Daoy (cell line): ENCODE measurements at regions not wholly inside any gene's neighbourhood (a gene's known extent, or its start where the extent isn't known, plus 50 kb on each side); places are given as distances from the start of the nearest gene placed in this dataset.

Source experiments
- DNase-seq: peaks from one replicate; pipeline ENCODE4 v3.0.0-alpha.2; 2015; ENCODE audit warnings: low read depth

GRCh38 chr4:177569434-177569833 is 127.2 kb upstream of the AGA start:
- DNase-seq, result no peak

GRCh38 chr4:177573507-177573906 is 131.3 kb upstream of the AGA start:
- DNase-seq, result peak; percentile 40

- DNase-seq, result peak; percentile 21
These were observed 132.2 kb upstream of the AGA start for GRCh38 chr4:177574446-177574845.

- DNase-seq, result no peak
These were observed 137.4 kb upstream of the AGA start for GRCh38 chr4:177579649-177580048.

GRCh38 chr4:177582992-177583391 is 140.8 kb upstream of the AGA start:
- peak; percentile 3 for DNase-seq

GRCh38 chr4:177587989-177588388 is 145.8 kb upstream of the AGA start:
- DNase-seq, result no peak

- no peak for DNase-seq
These were observed 153.1 kb upstream of the AGA start for GRCh38 chr4:177595386-177595785.

- peak; percentile 74 for DNase-seq
These were observed 153.8 kb upstream of the AGA start for GRCh38 chr4:177596035-177596434.

GRCh38 chr4:177596991-177597390 is 154.8 kb upstream of the AGA start:
- DNase-seq, result no peak

GRCh38 chr4:177605252-177605651 is 163.0 kb upstream of the AGA start:
- no peak for DNase-seq

- DNase-seq, result no peak
These were observed 164.9 kb upstream of the AGA start for GRCh38 chr4:177607111-177607573.

GRCh38 chr4:177611974-177612664 is 169.9 kb upstream of the AGA start:
- no peak for DNase-seq

GRCh38 chr4:177612684-177613083 is 170.4 kb upstream of the AGA start:
- no peak for DNase-seq

GRCh38 chr4:177632481-177632880 is 190.2 kb upstream of the AGA start:
- DNase-seq, result no peak

- no peak for DNase-seq
These were observed 196.6 kb upstream of the AGA start for GRCh38 chr4:177638871-177639270.

GRCh38 chr4:177640864-177641263 is 198.6 kb upstream of the AGA start:
- no peak for DNase-seq

GRCh38 chr4:177660223-177660622 is 218.0 kb upstream of the AGA start:
- no peak for DNase-seq

GRCh38 chr4:177667687-177668086 is 225.4 kb upstream of the AGA start:
- peak; percentile 11 for DNase-seq

- no peak for DNase-seq
These were observed 229.2 kb upstream of the AGA start for GRCh38 chr4:177671387-177671786.

GRCh38 chr4:177671845-177672244 is 229.6 kb upstream of the AGA start:
- no peak for DNase-seq

GRCh38 chr4:177673985-177674489 is 231.8 kb upstream of the AGA start:
- DNase-seq, result no peak

GRCh38 chr4:177680308-177680707 is 238.1 kb upstream of the AGA start:
- DNase-seq, result no peak

GRCh38 chr4:177681902-177682301 is 239.7 kb upstream of the AGA start:
- DNase-seq, result no peak

GRCh38 chr4:177687117-177687516 is 244.9 kb upstream of the AGA start:
- no peak for DNase-seq
